ENCODE measurements at regions not wholly inside any gene's neighbourhood (a gene's known extent, or its start where the extent isn't known, plus 50 kb on each side); places are given as distances from the start of the nearest gene placed in this dataset.

GRCh38 chr1:90650401-90650800, 66.7 kb downstream of the BARHL2 start:
- DNase-seq (ENCODE audit: extremely low spot score, insufficient read length, low read depth) (no peak), FAIRE-seq (no peak)

GRCh38 chr1:90640325-90640724, 76.8 kb downstream of the BARHL2 start:
- DNase-seq (ENCODE audit: extremely low spot score, insufficient read length, low read depth) (no peak), FAIRE-seq (no peak)

GRCh38 chr1:90622666-90623065, 94.4 kb downstream of the BARHL2 start:
- FAIRE-seq = no peak
- DNase-seq (ENCODE audit: extremely low spot score, insufficient read length, low read depth) = no peak

- DNase-seq (ENCODE audit: extremely low spot score, insufficient read length, low read depth) (no peak), FAIRE-seq (no peak)
These were observed 95.1 kb downstream of the BARHL2 start for GRCh38 chr1:90621986-90622385.

GRCh38 chr1:90616395-90616794, 100.7 kb downstream of the BARHL2 start:
- no peak for FAIRE-seq
- DNase-seq (ENCODE audit: extremely low spot score, insufficient read length, low read depth) = no peak

GRCh38 chr1:90614872-90615271, 102.2 kb downstream of the BARHL2 start:
- DNase-seq (ENCODE audit: extremely low spot score, insufficient read length, low read depth) (no peak), FAIRE-seq (no peak)

GRCh38 chr1:90613371-90613770, 103.7 kb downstream of the BARHL2 start:
- DNase-seq (ENCODE audit: extremely low spot score, insufficient read length, low read depth) = no peak

GRCh38 chr1:90612033-90612432, 105.1 kb downstream of the BARHL2 start:
- DNase-seq (ENCODE audit: extremely low spot score, insufficient read length, low read depth) (no peak), FAIRE-seq (no peak)

More at GRCh38 chr1:90613371-90613770, 103.7 kb downstream of the BARHL2 start:
- FAIRE-seq = no peak

- no peak for DNase-seq (ENCODE audit: extremely low spot score, insufficient read length, low read depth)
- no peak for FAIRE-seq
These were observed 109.4 kb downstream of the BARHL2 start for GRCh38 chr1:90607736-90608135.

- DNase-seq (ENCODE audit: extremely low spot score, insufficient read length, low read depth) (no peak), FAIRE-seq (no peak)
These were observed 112.0 kb downstream of the BARHL2 start for GRCh38 chr1:90605070-90605469.

GRCh38 chr1:90593312-90593711, 123.8 kb downstream of the BARHL2 start:
- no peak for FAIRE-seq

GRCh38 chr1:90591970-90592356, 125.1 kb downstream of the BARHL2 start:
- no peak for DNase-seq (ENCODE audit: extremely low spot score, insufficient read length, low read depth)
- FAIRE-seq = no peak

More at GRCh38 chr1:90593312-90593711, 123.8 kb downstream of the BARHL2 start:
- no peak for DNase-seq (ENCODE audit: extremely low spot score, insufficient read length, low read depth)

- no peak for DNase-seq (ENCODE audit: extremely low spot score, insufficient read length, low read depth)
- no peak for FAIRE-seq
These were observed 125.6 kb downstream of the BARHL2 start for GRCh38 chr1:90591355-90591969.

GRCh38 chr1:90580176-90580575, 136.9 kb downstream of the BARHL2 start:
- no peak for DNase-seq (ENCODE audit: extremely low spot score, insufficient read length, low read depth)
- FAIRE-seq = no peak

- FAIRE-seq = peak; percentile 71
- DNase-seq (ENCODE audit: extremely low spot score, insufficient read length, low read depth) = peak; percentile 3
These were observed 137.8 kb downstream of the BARHL2 start for GRCh38 chr1:90579212-90579802.

GRCh38 chr1:90574692-90575370, 142.3 kb downstream of the BARHL2 start:
- FAIRE-seq (no peak), DNase-seq (ENCODE audit: extremely low spot score, insufficient read length, low read depth) (no peak)

- FAIRE-seq = no peak
- no peak for DNase-seq (ENCODE audit: extremely low spot score, insufficient read length, low read depth)
These were observed 143.4 kb downstream of the BARHL2 start for GRCh38 chr1:90573736-90574135.

- FAIRE-seq (no peak), DNase-seq (ENCODE audit: extremely low spot score, insufficient read length, low read depth) (no peak)
These were observed 144.7 kb downstream of the BARHL2 start for GRCh38 chr1:90572446-90572845.

GRCh38 chr1:90568436-90568835, 148.7 kb downstream of the BARHL2 start:
- FAIRE-seq (no peak), DNase-seq (ENCODE audit: extremely low spot score, insufficient read length, low read depth) (no peak)

- FAIRE-seq (no peak), DNase-seq (ENCODE audit: extremely low spot score, insufficient read length, low read depth) (no peak)
These were observed 152.9 kb downstream of the BARHL2 start for GRCh38 chr1:90564164-90564563.

GRCh38 chr1:90562892-90563291, 154.2 kb downstream of the BARHL2 start:
- DNase-seq (ENCODE audit: extremely low spot score, insufficient read length, low read depth) (no peak), FAIRE-seq (no peak)
